CD4-positive, alpha-beta T cell (primary cell): ENCODE measurements at regions not wholly inside any gene's neighbourhood (a gene's known extent, or its start where the extent isn't known, plus 50 kb on each side); places are given as distances from the start of the nearest gene placed in this dataset.
"Not testable (repeated sequence)": the region's sequence is repeated elsewhere in the genome, so short reads cannot be mapped to it uniquely, and the experiment has no call there.

Experiments used
- ATAC-seq: fragments of 200-7000 bp; cut with Tn5 transposase; one replicate; pipeline ENCODE4 v1.10.0; 2022; ENCODE audit warnings: mild to moderate bottlenecking; ENCODE audit not compliant: poor library complexity
- CTCF ChIA-PET: fragments of 350-600 bp; sonication (Branson Sonifier 250); formaldehyde crosslinking; loops from one replicate; lab custom pipeline; 2021; ENCODE audit warnings: antibody characterized with exemption, inconsistent platforms; lab: Charles Lee
- POLR2A ChIA-PET: fragments of 350-600 bp; sonication (Branson Sonifier 250); formaldehyde crosslinking; loops from one replicate; lab custom pipeline; 2021; ENCODE audit warnings: antibody characterized with exemption, inconsistent platforms; lab: Charles Lee
- DNase-seq, 14 experiments: peaks; one replicate each; pipeline ENCODE4 v3.0.0-alpha.2; 2013 to 2020; ENCODE audit warnings: mixed read lengths in 2 of 14
- H3K27ac ChIP-seq, 2 donors: one replicate each; pipeline versions ENCODE4 v1.5.1 to v1.7.0; 2013; ENCODE audit warnings: low read length in 2 of 2, low read depth in 1 of 2, mild to moderate bottlenecking in 1 of 2
- H3K27me3 ChIP-seq, 2 experiments: 1 replicate in 1 of 2; 2 replicates in 1 of 2; pipeline versions ENCODE4 v1.6.1 to v1.7.0; 2013; ENCODE audit warnings: low read length in 2 of 2, control low read depth in 1 of 2, mild to moderate bottlenecking in 1 of 2, moderate library complexity in 1 of 2; ENCODE audit not compliant: insufficient read depth in 2 of 2, control insufficient read depth in 1 of 2
- H3K36me3 ChIP-seq: one replicate; pipeline ENCODE4 v1.6.1; 2013; ENCODE audit warnings: low read length, control low read depth; ENCODE audit not compliant: insufficient read depth
- H3K4me1 ChIP-seq: one replicate; pipeline ENCODE4 v1.6.1; 2013; ENCODE audit warnings: low read length, control low read depth; ENCODE audit not compliant: insufficient read depth
- H3K4me3 ChIP-seq: one replicate; pipeline ENCODE4 v1.5.1; 2013; ENCODE audit warnings: mild to moderate bottlenecking, low read length, moderate library complexity
- H3K9me3 ChIP-seq, 2 experiments: 1 replicate in 1 of 2; 2 replicates in 1 of 2; pipeline versions ENCODE4 v1.6.1 to v1.7.0; 2013; ENCODE audit warnings: low read length in 2 of 2, mild to moderate bottlenecking in 2 of 2, control low read depth in 1 of 2, moderate library complexity in 1 of 2; ENCODE audit not compliant: control insufficient read depth in 1 of 2, insufficient read depth in 1 of 2
- H3K27ac Mint-ChIP-seq: one replicate; pipeline ENCODE4 v1.8.0; 2020; ENCODE audit warnings: mixed read lengths
- H3K27me3 Mint-ChIP-seq: one replicate; pipeline ENCODE4 v1.8.0; 2021; ENCODE audit warnings: mixed read lengths
- H3K36me3 Mint-ChIP-seq: one replicate; pipeline ENCODE4 v1.8.0; 2021; ENCODE audit warnings: low read depth, mixed read lengths
- H3K4me1 Mint-ChIP-seq: one replicate; pipeline ENCODE4 v1.8.0; 2021; ENCODE audit warnings: low read depth, mixed read lengths
- H3K4me3 Mint-ChIP-seq: one replicate; pipeline ENCODE4 v1.8.0; 2020; ENCODE audit warnings: mild to moderate bottlenecking, mixed read lengths
- H3K9me3 Mint-ChIP-seq: one replicate; pipeline ENCODE4 v1.8.0; 2020; ENCODE audit warnings: mixed read lengths
- CTCF ChIP-seq: fragments of 200-600 bp; IDR thresholded peaks from one replicate; pipeline ENCODE4 v1.8.0; 2022; ENCODE audit warnings: antibody characterized with exemption, mild to moderate bottlenecking
- intact Hi-C, 2 experiments: fragments of 100-400 bp; cut with DNase I in 1 of 2; cut with micrococcal nuclease in 1 of 2; formaldehyde crosslinking; loops; one replicate each; pipeline versions ENCODE4 v1.15.1 to v1.9.0; 2023 to 2025; cut with DNase I, micrococcal nuclease

GRCh38 chr4:59700651-59701050 is 1499.5 kb upstream of the ADGRL3 start:
- ATAC-seq: no peak
- H3K27ac Mint-ChIP-seq: no peak overlapping the region
- peaks cover 2% of the 10 kb centered on the region for H3K9me3 Mint-ChIP-seq
- no peaks in the 10 kb centered on the region for H3K27me3 ChIP-seq
- no peaks in the 10 kb centered on the region for H3K9me3 ChIP-seq
- DNase-seq: no peak
- no peaks in the 10 kb centered on the region for H3K4me1 Mint-ChIP-seq
- no peak overlapping the region for H3K27ac ChIP-seq
- ChIA-PET POLR2A (no interaction called here), CTCF (no interaction called here)
- H3K4me3 ChIP-seq: no peak overlapping the region
- H3K4me3 Mint-ChIP-seq: no peak overlapping the region
- intact Hi-C loops: no loop called here
- no peaks in the 10 kb centered on the region for H3K4me1 ChIP-seq
- no peaks in the 10 kb centered on the region for H3K36me3 ChIP-seq
- TF ChIP-seq CTCF: no peak
- H3K27me3 Mint-ChIP-seq: no peaks in the 10 kb centered on the region
- no peaks in the 10 kb centered on the region for H3K36me3 Mint-ChIP-seq

- no peak overlapping the region for H3K4me3 ChIP-seq
- H3K27ac Mint-ChIP-seq: no peak overlapping the region
- H3K9me3 Mint-ChIP-seq: peaks cover 2% of the 10 kb centered on the region
- H3K36me3 ChIP-seq: no peaks in the 10 kb centered on the region
- ATAC-seq: no peak
- H3K4me1 Mint-ChIP-seq: no peaks in the 10 kb centered on the region
- no peaks in the 10 kb centered on the region for H3K27me3 ChIP-seq
- intact Hi-C loops: no loop called here
- no peaks in the 10 kb centered on the region for H3K36me3 Mint-ChIP-seq
- no peak overlapping the region for H3K27ac ChIP-seq
- H3K4me3 Mint-ChIP-seq: no peak overlapping the region
- CTCF ChIA-PET: interaction anchor here (0.7 kb wide), 1 partner anchor 31 kb away, joined by 3 read pairs; no protein-coding TSS in a partner anchor
- no peaks in the 10 kb centered on the region for H3K27me3 Mint-ChIP-seq
- no peak for DNase-seq
- H3K4me1 ChIP-seq: no peaks in the 10 kb centered on the region
- POLR2A ChIA-PET: no interaction called here
- no peaks in the 10 kb centered on the region for H3K9me3 ChIP-seq
- TF ChIP-seq CTCF: no peak
Measured at GRCh38 chr4:59704616-59705015, 1495.5 kb upstream of the ADGRL3 start.

- H3K36me3 ChIP-seq: no peaks in the 10 kb centered on the region
- POLR2A ChIA-PET: no interaction called here
- no peaks in the 10 kb centered on the region for H3K27me3 Mint-ChIP-seq
- H3K4me1 ChIP-seq: no peaks in the 10 kb centered on the region
- no peak for TF ChIP-seq CTCF
- intact Hi-C loops: no loop called here
- peaks cover 0 to 3% of the 10 kb centered on the region in 2 experiments for H3K9me3 ChIP-seq
- H3K27me3 ChIP-seq: no peaks in the 10 kb centered on the region
- no peaks in the 10 kb centered on the region for H3K36me3 Mint-ChIP-seq
- H3K4me3 Mint-ChIP-seq: no peak overlapping the region
- peaks cover 2% of the 10 kb centered on the region for H3K9me3 Mint-ChIP-seq
- ATAC-seq: no peak
- DNase-seq: no peak
- H3K4me3 ChIP-seq: no peak overlapping the region
- H3K4me1 Mint-ChIP-seq: no peaks in the 10 kb centered on the region
- no peak overlapping the region for H3K27ac Mint-ChIP-seq
- H3K27ac ChIP-seq: no peak overlapping the region
- CTCF ChIA-PET: no interaction called here
Measured at GRCh38 chr4:59712470-59712869, 1487.7 kb upstream of the ADGRL3 start.

- H3K27me3 ChIP-seq, H3K4me1 ChIP-seq, CTCF ChIA-PET, H3K27ac Mint-ChIP-seq, H3K27me3 Mint-ChIP-seq, H3K9me3 ChIP-seq, H3K36me3 ChIP-seq, intact Hi-C loops, H3K4me1 Mint-ChIP-seq, H3K9me3 Mint-ChIP-seq, ATAC-seq, H3K36me3 Mint-ChIP-seq, H3K4me3 ChIP-seq, H3K4me3 Mint-ChIP-seq, H3K27ac ChIP-seq, POLR2A ChIA-PET: not testable (repeated sequence)
- DNase-seq: peak in 1 of 14 experiments; percentile 4
Measured at GRCh38 chr4:59724286-59724685, 1475.8 kb upstream of the ADGRL3 start.
